Stimulated activated CD4-positive, alpha-beta T cell treated with anti-CD3 and anti-CD28 coated beads, Interleukin-4, amount 100 ng/mL, for 48 hours (primary cell): ENCODE measurements at regions not wholly inside any gene's neighbourhood (a gene's known extent, or its start where the extent isn't known, plus 50 kb on each side); places are given as distances from the start of the nearest gene placed in this dataset.
A peak's percentile ranks its signal among the peaks of the same experiment; 100 is the strongest.

ENCODE experiments used
- DNase-seq, 2 donors: peaks; one replicate each; pipeline ENCODE4 v3.0.0-alpha.2; 2020; ENCODE audit warnings: low read depth in 2 of 2

DNA sequence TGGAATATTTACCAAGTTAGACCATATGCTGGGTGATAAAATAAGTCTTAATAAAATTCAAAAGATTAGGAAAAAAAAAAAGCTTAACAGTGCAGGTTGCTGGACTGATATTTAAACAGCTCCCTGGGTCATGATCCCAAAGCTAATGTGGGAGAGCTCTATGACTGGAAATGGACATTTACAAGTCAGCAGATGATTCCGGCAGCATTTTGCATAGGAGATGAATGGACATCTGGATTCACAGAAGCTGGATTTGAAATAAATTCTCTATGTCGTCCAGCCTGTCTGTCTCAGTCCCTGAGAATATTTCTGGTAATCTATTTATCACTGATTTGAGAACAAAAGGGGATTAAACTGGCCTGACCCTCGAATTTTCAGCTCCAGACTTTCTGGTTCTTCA is 52.3 kb upstream of the KLHL25 start:
- DNase-seq: no peak

GRCh38 chr15:85849946-85850345 is 55.2 kb upstream of the KLHL25 start:
- no peak for DNase-seq

DNA sequence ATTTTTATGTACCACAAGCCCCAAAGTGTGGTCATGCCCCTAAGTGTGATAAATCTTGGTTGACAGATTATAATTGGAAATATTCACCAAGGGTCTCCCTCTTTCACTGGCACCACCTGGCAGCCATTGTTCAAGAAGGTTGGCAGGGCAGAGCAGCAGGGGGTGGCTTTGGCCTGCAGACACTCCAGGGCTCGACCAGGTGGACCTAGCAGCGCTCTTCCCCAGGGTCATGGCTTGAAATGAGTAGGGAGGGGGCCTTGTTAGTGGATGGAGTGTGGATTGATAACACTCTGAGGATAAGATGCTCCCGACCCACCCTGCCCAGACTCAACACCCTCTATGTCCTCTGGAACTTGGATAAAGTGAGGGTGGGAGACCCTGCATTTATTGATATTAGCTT is 58.2 kb upstream of the KLHL25 start:
- no peak for DNase-seq

- peak in 1 of 2 donors; percentile 16 for DNase-seq
These were observed 59.8 kb upstream of the KLHL25 start for GRCh38 chr15:85854345-85855097.

DNA sequence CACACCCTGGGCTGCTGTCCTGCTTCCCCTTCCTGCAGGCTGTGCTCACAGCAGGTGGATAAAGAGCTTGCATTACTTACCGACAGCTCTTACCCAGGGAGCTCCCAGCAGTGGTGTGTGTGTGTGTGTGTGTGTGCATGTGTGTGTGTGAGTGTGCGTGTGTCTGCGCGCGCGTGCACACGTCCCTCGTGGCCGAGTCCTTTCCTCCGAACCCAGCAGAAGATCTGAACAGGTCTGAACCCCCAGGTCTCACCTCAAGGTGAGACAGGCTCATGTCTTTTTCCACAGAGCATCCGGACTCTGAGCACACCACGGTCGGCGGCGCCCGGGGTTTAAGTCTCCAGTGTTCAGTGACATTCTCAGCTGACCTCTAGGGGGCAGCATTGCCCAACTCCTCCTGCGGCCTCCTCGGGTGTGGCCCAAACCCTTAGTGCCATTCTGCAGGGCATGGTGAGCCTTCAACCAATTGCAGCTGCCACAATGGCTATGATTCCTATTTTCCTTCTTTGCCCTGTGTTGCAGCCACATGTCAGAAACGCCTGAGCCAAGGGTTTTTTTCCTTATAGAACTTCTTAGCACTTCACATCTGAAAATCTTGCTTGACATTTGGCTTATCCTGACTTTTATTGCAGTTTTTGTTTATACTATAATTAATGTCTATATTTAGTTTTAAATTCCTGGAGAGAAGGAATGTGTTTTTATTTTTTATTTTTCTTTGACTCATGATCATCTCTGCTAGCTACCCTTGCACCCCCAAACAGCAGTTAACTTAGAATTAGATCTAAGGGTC is 64.1 kb upstream of the KLHL25 start:
- DNase-seq: peak; percentile 74 to 77

GRCh38 chr15:85859671-85860070 is 64.9 kb upstream of the KLHL25 start:
- no peak for DNase-seq

DNA sequence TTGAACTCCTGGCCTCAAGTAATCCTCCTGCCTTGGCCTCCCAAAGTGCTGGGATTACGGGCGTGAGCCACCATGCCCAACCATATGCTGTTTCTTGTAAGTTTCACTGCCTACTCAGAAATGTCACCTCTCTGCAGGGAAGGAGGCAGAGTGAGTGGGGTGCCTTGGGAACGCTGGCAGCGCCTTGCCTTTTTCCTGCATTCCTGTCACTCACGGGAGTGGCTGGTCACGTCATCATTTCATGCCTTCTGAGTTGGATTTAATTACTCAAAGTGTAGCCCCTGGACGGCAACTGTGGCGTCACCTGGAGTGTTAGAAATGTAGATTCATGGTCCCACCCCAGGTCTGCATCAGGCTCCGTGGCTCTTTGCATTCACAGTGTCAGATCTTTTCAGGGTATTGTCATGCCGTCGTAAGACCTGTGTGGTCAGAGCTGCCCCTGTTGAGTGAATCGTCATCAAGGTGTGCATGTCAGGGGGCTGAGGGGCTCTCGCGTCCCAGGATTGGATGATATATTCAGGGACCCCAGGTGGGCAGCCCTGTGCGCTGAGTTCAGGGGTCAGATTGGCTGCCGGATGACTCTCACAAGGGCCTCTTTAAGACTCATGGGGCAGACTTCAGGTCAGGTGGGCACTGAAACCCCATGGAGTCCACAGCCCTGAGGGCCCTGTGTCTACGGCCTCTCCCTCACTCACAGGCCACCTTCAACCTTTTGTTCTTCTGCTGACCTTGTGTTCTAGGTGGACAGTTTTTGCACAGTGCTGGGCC is 65.9 kb upstream of the KLHL25 start:
- no peak for DNase-seq

DNA sequence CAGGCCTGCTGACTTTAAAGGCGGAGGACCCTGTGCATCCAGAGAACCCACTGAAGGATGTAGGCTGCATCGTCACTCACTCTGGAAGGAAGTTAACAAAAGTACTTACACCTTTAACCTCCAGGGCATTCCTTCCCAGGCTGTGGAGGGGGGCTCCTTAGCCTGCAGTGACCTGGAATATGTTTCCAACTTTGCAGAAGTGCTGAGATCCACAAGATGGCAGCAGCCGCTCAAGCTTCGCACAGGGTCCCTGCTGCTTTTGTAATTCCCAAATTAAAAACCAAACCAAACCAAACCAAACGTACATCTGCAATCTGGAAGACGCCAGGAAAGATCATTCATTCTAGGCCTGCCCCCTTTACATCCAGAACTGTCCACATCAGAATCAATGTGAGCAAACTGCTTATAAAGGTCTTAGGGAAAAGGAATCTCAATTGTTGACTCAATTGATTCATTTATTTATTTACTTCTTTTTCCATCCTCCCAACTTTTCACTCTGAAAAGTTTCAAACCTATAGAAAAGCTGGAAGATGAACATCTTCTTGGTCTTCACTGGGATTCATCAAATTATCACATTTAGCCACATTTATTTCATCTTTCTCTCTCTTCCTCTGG is 70.5 kb upstream of the KLHL25 start:
- no peak for DNase-seq

GRCh38 chr15:85867250-85867649 is 72.5 kb upstream of the KLHL25 start:
- no peak for DNase-seq

GRCh38 chr15:85869124-85869523 is 74.4 kb upstream of the KLHL25 start:
- DNase-seq: no peak

DNA sequence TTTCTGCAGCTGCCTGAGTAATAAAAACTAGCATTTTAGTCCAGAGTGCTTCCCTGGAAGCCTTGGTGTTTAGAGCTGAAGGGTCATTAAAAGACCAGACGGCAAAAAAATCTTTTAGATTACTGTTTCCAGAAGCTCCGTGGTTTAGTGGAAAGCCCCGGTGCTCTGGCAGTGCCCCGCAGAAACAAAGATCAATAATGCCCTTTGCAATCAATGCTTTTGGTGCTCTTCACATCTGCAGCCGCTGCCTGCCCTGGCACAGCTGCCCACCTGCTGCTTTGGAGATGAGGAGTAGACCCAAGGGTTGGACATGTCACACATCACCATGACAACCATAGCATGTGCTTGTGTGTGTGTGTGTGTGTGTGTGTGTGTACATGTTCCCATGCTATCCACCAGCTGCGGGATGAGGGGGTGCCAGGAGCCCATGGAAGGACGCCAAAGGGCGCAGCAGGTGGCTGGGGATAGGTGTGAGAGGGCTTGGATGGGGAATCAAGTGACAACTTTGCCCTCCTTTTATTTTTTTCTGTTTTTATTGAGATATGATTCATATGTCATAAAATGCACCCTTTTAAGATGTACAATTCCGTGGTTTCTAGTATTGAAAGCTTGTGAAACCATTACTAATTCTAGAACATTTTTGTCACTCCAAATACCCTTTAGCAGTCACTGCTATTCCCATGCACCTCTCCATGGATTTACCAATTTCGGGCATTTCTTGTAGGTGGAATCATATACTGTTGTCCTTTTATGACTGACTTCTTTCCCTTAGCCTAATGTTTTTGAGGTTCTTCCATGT is 75.7 kb upstream of the KLHL25 start:
- DNase-seq: no peak

- DNase-seq: no peak
These were observed 76.8 kb upstream of the KLHL25 start for GRCh38 chr15:85871545-85871944.

GRCh38 chr15:85872125-85872524 is 77.4 kb upstream of the KLHL25 start:
- no peak for DNase-seq

DNA sequence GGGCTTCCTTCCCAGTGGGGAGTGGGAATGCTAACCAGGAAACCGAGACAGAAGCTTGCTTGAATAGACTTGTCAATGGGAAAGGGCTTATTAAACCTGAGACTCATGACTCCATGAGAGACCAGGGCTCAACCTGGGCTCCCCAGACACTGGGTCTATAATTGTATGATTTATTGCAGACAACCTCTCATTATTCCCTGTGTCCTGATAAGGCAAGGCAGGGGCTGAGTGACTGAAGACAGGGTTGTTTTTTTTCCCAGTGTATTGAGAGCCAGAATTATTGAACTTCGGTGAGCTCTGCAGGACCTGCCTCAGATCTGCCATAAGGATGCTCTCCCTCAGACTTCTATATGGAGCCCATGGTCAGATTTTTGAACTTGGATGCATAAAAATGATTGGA is 79.5 kb upstream of the KLHL25 start:
- no peak for DNase-seq

- DNase-seq: no peak
These were observed 81.0 kb upstream of the KLHL25 start for GRCh38 chr15:85875756-85876155.

- DNase-seq: no peak
These were observed 84.1 kb upstream of the KLHL25 start for GRCh38 chr15:85878828-85879225.

DNA sequence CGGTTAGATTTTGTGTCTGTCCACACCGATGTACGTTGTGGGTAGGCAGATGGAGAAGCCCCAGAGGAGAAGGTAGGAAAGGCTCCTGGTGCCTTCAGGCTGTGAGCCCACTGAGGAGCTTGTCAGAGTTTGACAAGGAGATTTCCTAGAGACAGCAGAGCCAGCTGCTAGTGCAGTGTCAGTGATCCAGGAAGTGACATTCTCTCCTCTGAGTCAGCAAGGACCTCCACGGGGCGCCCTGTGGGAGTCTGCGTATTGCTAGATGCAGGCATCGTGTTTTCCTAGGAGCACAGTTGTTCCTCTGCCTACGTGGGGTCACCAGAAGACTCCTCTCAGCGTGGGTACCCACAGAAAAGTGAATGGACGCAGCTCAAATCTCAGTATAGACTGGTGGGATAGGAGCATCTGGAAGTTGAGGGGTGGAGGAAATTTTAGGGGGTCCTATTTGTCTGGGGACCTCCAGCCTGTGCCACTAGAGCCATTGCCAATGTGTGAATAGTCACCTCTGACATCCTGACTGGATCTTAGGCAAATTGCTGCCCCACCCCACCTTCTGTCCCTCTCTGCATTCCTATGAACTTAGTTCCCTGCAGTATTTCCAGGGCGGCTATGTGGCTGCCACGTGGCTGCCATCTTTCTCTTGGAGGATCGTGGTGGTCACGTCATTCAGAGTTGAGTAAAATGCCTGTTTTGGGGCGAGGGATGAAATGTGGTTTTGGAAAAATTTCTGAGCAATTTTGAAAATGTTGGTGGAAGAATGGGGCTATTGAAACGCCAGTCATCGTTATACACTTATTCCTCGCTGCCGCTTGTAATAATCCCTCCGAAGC is 84.8 kb upstream of the KLHL25 start:
- no peak for DNase-seq

DNA sequence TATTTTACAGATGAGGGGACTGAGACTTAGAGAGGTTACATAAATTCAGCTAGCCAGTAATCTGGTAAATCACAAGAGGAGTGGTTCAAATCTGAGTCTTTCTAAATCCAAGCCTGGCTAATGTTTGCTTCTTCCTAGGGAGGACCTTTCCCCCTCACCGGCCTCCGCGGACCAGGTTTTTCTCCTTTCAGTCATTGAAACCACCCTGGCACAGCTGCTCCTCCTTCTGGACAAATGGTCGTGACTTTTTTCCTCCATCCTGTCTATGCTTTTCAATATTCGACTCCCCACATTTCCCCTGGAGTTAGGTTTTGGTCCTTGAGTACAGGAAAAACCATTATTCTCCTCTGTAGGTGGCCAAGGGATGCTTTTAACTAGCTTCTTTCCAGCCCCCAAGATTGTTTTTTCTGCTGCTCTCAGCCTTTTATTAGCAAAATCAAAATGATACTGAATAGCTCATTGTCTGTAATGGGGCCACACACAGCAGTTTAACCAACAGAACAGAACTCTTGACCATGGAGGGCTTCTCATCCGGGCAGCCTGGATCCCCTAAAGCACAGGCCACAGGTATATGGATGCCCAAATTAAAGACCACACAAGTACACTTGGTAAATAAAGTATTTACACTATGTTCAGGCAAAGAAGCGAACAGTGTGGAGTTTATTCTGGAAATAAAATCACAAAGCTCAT is 85.9 kb upstream of the KLHL25 start:
- DNase-seq: no peak

GRCh38 chr15:85886309-85886811 is 91.6 kb upstream of the KLHL25 start:
- DNase-seq: no peak
